Mesenchymal stem cell (in vitro differentiated cells and primary cell): ENCODE measurements at regions not wholly inside any gene's neighbourhood (a gene's known extent, or its start where the extent isn't known, plus 50 kb on each side); places are given as distances from the start of the nearest gene placed in this dataset.
"Not testable (repeated sequence)": the region's sequence is repeated elsewhere in the genome, so short reads cannot be mapped to it uniquely, and the experiment has no call there.

Source experiments
- DNase-seq: peaks from one replicate; pipeline ENCODE4 v3.0.0-alpha.2; 2013
- H2AFZ ChIP-seq: one replicate; pipeline ENCODE4 v1.6.1; 2013; ENCODE audit warnings: low read depth, mild to moderate bottlenecking, control low read depth, inconsistent platforms, low read length, moderate library complexity
- H2AK5ac ChIP-seq: 2 replicates; pipeline ENCODE4 v1.6.1; 2013; ENCODE audit warnings: low read length, moderate library complexity, mild to moderate bottlenecking, inconsistent platforms; ENCODE audit not compliant: severe bottlenecking
- H2BK120ac ChIP-seq: one replicate; pipeline ENCODE4 v1.6.1; 2013; ENCODE audit warnings: low read depth, mild to moderate bottlenecking, inconsistent platforms, low read length, moderate library complexity
- H2BK12ac ChIP-seq, 2 experiments: one replicate each; pipeline ENCODE4 v1.6.1; 2013; ENCODE audit warnings: inconsistent platforms in 2 of 2, low read length in 2 of 2, mild to moderate bottlenecking in 2 of 2, moderate library complexity in 2 of 2, control low read depth in 1 of 2
- H2BK15ac ChIP-seq: one replicate; pipeline ENCODE4 v1.6.1; 2013; ENCODE audit warnings: mild to moderate bottlenecking, low read depth, inconsistent platforms; ENCODE audit not compliant: poor library complexity, severe bottlenecking
- H2BK5ac ChIP-seq: 2 replicates; pipeline ENCODE4 v1.6.1; 2013; ENCODE audit warnings: low read depth, mild to moderate bottlenecking, low read length, control low read depth, inconsistent platforms; ENCODE audit not compliant: poor library complexity, severe bottlenecking
- H3K14ac ChIP-seq, 2 experiments: one replicate each; pipeline ENCODE4 v1.6.1; 2013; ENCODE audit warnings: inconsistent platforms in 2 of 2, low read length in 2 of 2, control low read depth in 1 of 2, mild to moderate bottlenecking in 1 of 2, moderate library complexity in 1 of 2
- H3K18ac ChIP-seq, 2 experiments: one replicate each; pipeline ENCODE4 v1.6.1; 2013; ENCODE audit warnings: inconsistent platforms in 2 of 2, low read length in 2 of 2, control low read depth in 1 of 2, low read depth in 1 of 2, mild to moderate bottlenecking in 1 of 2
- H3K23ac ChIP-seq, 2 experiments: one replicate each; pipeline ENCODE4 v1.6.1; 2013; ENCODE audit warnings: inconsistent platforms in 2 of 2, low read length in 2 of 2, mild to moderate bottlenecking in 2 of 2, moderate library complexity in 2 of 2, control low read depth in 1 of 2
- H3K27ac ChIP-seq: 2 replicates; pipeline ENCODE4 v1.5.1; 2013; ENCODE audit warnings: mild to moderate bottlenecking, moderate library complexity, low read length, control low read depth, inconsistent platforms; ENCODE audit not compliant: poor library complexity, severe bottlenecking
- H3K27me3 ChIP-seq, 2 experiments: 2 replicates each; pipeline versions ENCODE4 v1.6.1 to v1.7.0; 2013; ENCODE audit warnings: low read length in 2 of 2, mild to moderate bottlenecking in 2 of 2, moderate library complexity in 2 of 2, control low read depth in 1 of 2, inconsistent platforms in 1 of 2; ENCODE audit not compliant: control insufficient read depth in 1 of 2, insufficient read depth in 1 of 2
- H3K36me3 ChIP-seq, 2 experiments: 2 replicates each; pipeline versions ENCODE4 v1.6.1 to v1.7.0; 2013; ENCODE audit warnings: low read length in 2 of 2, control low read depth in 1 of 2, inconsistent platforms in 1 of 2, low read depth in 1 of 2, mild to moderate bottlenecking in 1 of 2; ENCODE audit not compliant: insufficient read depth in 2 of 2, control insufficient read depth in 1 of 2
- H3K4ac ChIP-seq, 2 experiments: one replicate each; pipeline ENCODE4 v1.6.1; 2013; ENCODE audit warnings: inconsistent platforms in 2 of 2, low read length in 2 of 2, mild to moderate bottlenecking in 2 of 2, moderate library complexity in 2 of 2, control low read depth in 1 of 2, low read depth in 1 of 2
- H3K4me1 ChIP-seq: 2 replicates; pipeline ENCODE4 v1.6.1; 2013; ENCODE audit warnings: low read depth, low read length, control low read depth; ENCODE audit not compliant: control insufficient read depth, insufficient read depth
- H3K4me2 ChIP-seq: 2 replicates; pipeline ENCODE4 v1.6.1; 2013; ENCODE audit warnings: low read length, mild to moderate bottlenecking, inconsistent platforms; ENCODE audit not compliant: poor library complexity, severe bottlenecking
- H3K4me3 ChIP-seq, 2 experiments: 2 replicates each; pipeline versions ENCODE4 v1.5.1 to v1.7.0; 2013; ENCODE audit warnings: low read length in 2 of 2, mild to moderate bottlenecking in 2 of 2, control low read depth in 1 of 2, low read depth in 1 of 2; ENCODE audit not compliant: insufficient read depth in 1 of 2
- H3K79me1 ChIP-seq: replicated peaks from 2 replicates; pipeline ENCODE4 v1.6.1; 2013; ENCODE audit warnings: mild to moderate bottlenecking, control low read depth, low read length, inconsistent platforms; ENCODE audit not compliant: poor library complexity, severe bottlenecking
- H3K9ac ChIP-seq: 2 replicates; pipeline ENCODE4 v1.7.0; 2013; ENCODE audit warnings: mild to moderate bottlenecking, low read length, moderate library complexity
- H3K9me3 ChIP-seq: 2 replicates; pipeline ENCODE4 v1.7.0; 2013; ENCODE audit warnings: mild to moderate bottlenecking, low read length; ENCODE audit not compliant: control insufficient read depth
- H4K8ac ChIP-seq: one replicate; pipeline ENCODE4 v1.6.1; 2013; ENCODE audit warnings: inconsistent platforms, mild to moderate bottlenecking, low read length, moderate library complexity
- H4K91ac ChIP-seq: one replicate; pipeline ENCODE4 v1.6.1; 2013; ENCODE audit warnings: mild to moderate bottlenecking, low read length, inconsistent platforms
- WGBS: methylation state at CpG from one replicate; pipeline ENCODE4 v1.1.7; 2013; ENCODE audit warnings: mixed read lengths; 5-methylcytosine and 5-hydroxymethylcytosine counted together

DNA sequence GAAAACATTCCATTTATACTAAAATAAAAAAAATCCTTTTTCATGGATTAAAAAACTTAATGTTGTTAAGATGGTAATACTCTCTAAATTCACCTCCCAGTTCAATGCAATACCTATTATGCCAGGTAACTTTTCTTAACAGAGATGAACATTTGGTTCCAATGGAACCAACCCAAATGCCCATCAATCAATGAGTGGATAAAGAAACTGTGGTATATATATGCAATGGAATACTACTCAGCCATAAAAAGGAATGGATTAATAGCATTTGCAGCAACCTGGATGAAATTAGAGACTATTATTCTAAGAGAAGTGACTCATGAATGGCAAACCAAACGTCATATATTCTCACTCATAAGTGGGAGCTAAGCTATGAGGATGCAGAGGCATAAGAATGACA, 154.4 kb upstream of the NPY2R start:
- H2BK15ac ChIP-seq, H3K27me3 ChIP-seq, H2BK120ac ChIP-seq, H2AK5ac ChIP-seq, H3K18ac ChIP-seq, H4K8ac ChIP-seq, H3K4me1 ChIP-seq, H2BK12ac ChIP-seq, H3K9ac ChIP-seq, H2BK5ac ChIP-seq, H4K91ac ChIP-seq, H3K27ac ChIP-seq, H3K9me3 ChIP-seq, H3K14ac ChIP-seq, DNase-seq, H3K4me2 ChIP-seq, H3K36me3 ChIP-seq, H3K4me3 ChIP-seq, H3K23ac ChIP-seq, H3K4ac ChIP-seq, H2AFZ ChIP-seq, H3K79me1 ChIP-seq: not testable (repeated sequence)
- WGBS = no CpG with 5 or more reads among the region's 1 CpG

DNA sequence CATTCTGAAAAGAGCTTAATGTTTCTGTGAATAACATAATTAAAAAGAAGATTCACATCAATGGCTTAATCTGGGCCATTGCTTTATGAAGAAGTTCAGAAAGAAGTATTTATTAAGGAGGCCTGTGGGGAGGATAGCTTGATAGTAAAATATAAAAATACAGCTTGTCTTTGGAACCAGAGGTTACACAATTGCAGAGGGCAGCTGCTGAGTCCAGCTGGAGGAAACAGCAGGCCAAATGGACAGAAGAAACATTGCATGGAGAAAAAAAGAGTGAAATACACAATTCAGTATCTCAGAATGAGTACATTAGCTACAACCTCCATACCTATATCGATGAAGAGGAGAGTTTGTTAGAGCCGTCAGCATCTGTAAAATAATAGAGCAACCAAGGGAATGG, 148.0 kb upstream of the NPY2R start:
- no peak overlapping the region for H3K4ac ChIP-seq
- no peak overlapping the region for H3K4me3 ChIP-seq
- DNase-seq = no peak
- H3K23ac ChIP-seq = no peak overlapping the region
- no peak overlapping the region for H4K91ac ChIP-seq
- no peak overlapping the region for H2BK12ac ChIP-seq
- no peak overlapping the region for H3K27ac ChIP-seq
- no peaks in the 10 kb centered on the region for H3K27me3 ChIP-seq
- WGBS = 80% methylated on average over 2 of the region's 2 CpGs
- H3K14ac ChIP-seq = no peak overlapping the region
- no peak overlapping the region for H3K9ac ChIP-seq
- no peaks in the 10 kb centered on the region for H3K79me1 ChIP-seq
- no peaks in the 10 kb centered on the region for H3K36me3 ChIP-seq
- no peak overlapping the region for H2BK5ac ChIP-seq
- no peak overlapping the region for H4K8ac ChIP-seq
- H2BK120ac ChIP-seq = no peak overlapping the region
- H2AFZ ChIP-seq = no peak overlapping the region
- H3K9me3 ChIP-seq = peaks cover 4% of the 10 kb centered on the region
- no peak overlapping the region for H2AK5ac ChIP-seq
- no peak overlapping the region for H2BK15ac ChIP-seq
- no peak overlapping the region for H3K4me2 ChIP-seq
- H3K4me1 ChIP-seq = no peaks in the 10 kb centered on the region
- no peak overlapping the region for H3K18ac ChIP-seq

- Histone ChIP-seq H3K14ac (no peak overlapping the region), H3K4me2 (no peak overlapping the region), H3K4ac (no peak overlapping the region), H3K79me1 (no peaks in the 10 kb centered on the region), H3K23ac (no peak overlapping the region), H2BK12ac (no peak overlapping the region), H3K9me3 (peaks cover 4% of the 10 kb centered on the region), H2AK5ac (no peak overlapping the region), H3K18ac (no peak overlapping the region), H3K9ac (no peak overlapping the region), H4K91ac (no peak overlapping the region), H2BK15ac (no peak overlapping the region), H4K8ac (no peak overlapping the region), H3K27me3 (no peaks in the 10 kb centered on the region), H3K4me3 (no peak overlapping the region), H2BK120ac (no peak overlapping the region), H2AFZ (no peak overlapping the region), H2BK5ac (no peak overlapping the region), H3K27ac (no peak overlapping the region), H3K4me1 (no peaks in the 10 kb centered on the region), H3K36me3 (no peaks in the 10 kb centered on the region)
- DNase-seq = no peak
- no CpG with 5 or more reads among the region's 1 CpG for WGBS
These were observed 147.6 kb upstream of the NPY2R start for GRCh38 chr4:155060873-155061272.

GRCh38 chr4:155062948-155063347, 145.5 kb upstream of the NPY2R start:
- no peak overlapping the region for H3K23ac ChIP-seq
- no peaks in the 10 kb centered on the region for H3K79me1 ChIP-seq
- no peak overlapping the region for H2AFZ ChIP-seq
- no peak overlapping the region for H3K4me2 ChIP-seq
- no peak overlapping the region for H2AK5ac ChIP-seq
- H3K4me1 ChIP-seq = no peaks in the 10 kb centered on the region
- H3K4me3 ChIP-seq = no peak overlapping the region
- H3K27ac ChIP-seq = no peak overlapping the region
- no peak overlapping the region for H2BK5ac ChIP-seq
- no peak overlapping the region for H4K91ac ChIP-seq
- H4K8ac ChIP-seq = no peak overlapping the region
- no peaks in the 10 kb centered on the region for H3K36me3 ChIP-seq
- H3K18ac ChIP-seq = no peak overlapping the region
- H2BK120ac ChIP-seq = no peak overlapping the region
- DNase-seq = no peak
- H3K27me3 ChIP-seq = no peaks in the 10 kb centered on the region
- no peak overlapping the region for H3K9ac ChIP-seq
- no peak overlapping the region for H2BK12ac ChIP-seq
- no peak overlapping the region for H3K14ac ChIP-seq
- H3K4ac ChIP-seq = no peak overlapping the region
- no peak overlapping the region for H2BK15ac ChIP-seq
- peaks cover 4% of the 10 kb centered on the region for H3K9me3 ChIP-seq
